B cell (primary cell): ENCODE measurements at regions not wholly inside any gene's neighbourhood (a gene's known extent, or its start where the extent isn't known, plus 50 kb on each side); places are given as distances from the start of the nearest gene placed in this dataset.

Experiments used
- ATAC-seq: fragments of 200-7000 bp; cut with Tn5 transposase; one replicate; pipeline ENCODE4 v1.10.0; 2021; ENCODE audit warnings: low read depth, mild to moderate bottlenecking, moderate number of reproducible peaks, moderate library complexity
- CTCF ChIA-PET: fragments of 350-600 bp; sonication (Branson Sonifier 250); formaldehyde crosslinking; loops from one replicate; lab custom pipeline; 2021; ENCODE audit warnings: antibody characterized with exemption, inconsistent platforms; lab: Charles Lee
- POLR2A ChIA-PET: fragments of 350-600 bp; sonication (Branson Sonifier 250); formaldehyde crosslinking; loops from one replicate; lab custom pipeline; 2021; ENCODE audit warnings: antibody characterized with exemption; lab: Charles Lee
- DNase-seq: peaks from one replicate; pipeline ENCODE4 v3.0.0; 2013
- H2AFZ ChIP-seq: 2 replicates; pipeline ENCODE4 v1.6.1; 2012; ENCODE audit warnings: mild to moderate bottlenecking, low read depth, low read length; ENCODE audit not compliant: insufficient read depth, poor library complexity, severe bottlenecking
- H3K27ac ChIP-seq, 2 donors: 1 replicate in 1 of 2; 2 replicates in 1 of 2; pipeline ENCODE4 v1.5.1; 2012 to 2013; ENCODE audit warnings: low read length in 2 of 2, mild to moderate bottlenecking in 2 of 2, moderate library complexity in 1 of 2
- H3K27me3 ChIP-seq, 4 experiments: fragments of 200-600 bp in 1 of 4; sonication (generic) in 1 of 4; replicated peaks in 1 of 4; 1 replicate in 2 of 4; 2 replicates in 2 of 4; pipeline versions ENCODE4 v1.6.1 to v1.7.0; 2013 to 2016; ENCODE audit warnings: low read length in 3 of 4, mild to moderate bottlenecking in 2 of 4, mixed read lengths in 1 of 4, moderate library complexity in 1 of 4; ENCODE audit not compliant: insufficient read depth in 4 of 4, control insufficient read depth in 3 of 4; ENCODE audit errors: control extremely low read depth in 1 of 4
- H3K36me3 ChIP-seq, 2 experiments: replicated peaks in 1 of 2; 1 replicate in 1 of 2; 2 replicates in 1 of 2; pipeline versions ENCODE4 v1.6.1 to v1.7.1; 2013; ENCODE audit warnings: low read length in 1 of 2; ENCODE audit not compliant: insufficient read depth in 2 of 2, control insufficient read depth in 1 of 2; ENCODE audit errors: control extremely low read depth in 1 of 2, extremely low read depth in 1 of 2
- H3K4me1 ChIP-seq, 2 donors: fragments of 200-600 bp in 1 of 2; sonication (generic) in 1 of 2; 1 replicate in 1 of 2; 2 replicates in 1 of 2; pipeline versions ENCODE4 v1.5.1 to v1.6.1; 2013 to 2017; ENCODE audit warnings: low read length in 2 of 2; ENCODE audit not compliant: control insufficient read depth in 2 of 2, insufficient read depth in 2 of 2
- H3K4me2 ChIP-seq: replicated peaks from 2 replicates; pipeline ENCODE3; 2012; ENCODE audit warnings: mild to moderate bottlenecking, low read depth, low read length; ENCODE audit not compliant: poor library complexity, severe bottlenecking
- H3K4me3 ChIP-seq, 5 experiments: fragments of 200-600 bp in 1 of 5; sonication (generic) in 1 of 5; 1 replicate in 3 of 5; 2 replicates in 2 of 5; pipeline versions ENCODE4 v1.5.1 to v1.7.0; 2011 to 2016; ENCODE audit warnings: low read length in 4 of 5, mild to moderate bottlenecking in 4 of 5, low read depth in 2 of 5, control low read depth in 1 of 5, moderate library complexity in 1 of 5; ENCODE audit not compliant: insufficient read depth in 1 of 5; ENCODE audit errors: control extremely low read depth in 1 of 5, extremely low read depth in 1 of 5
- H3K79me2 ChIP-seq: fragments of 200-600 bp; sonication (generic); one replicate; pipeline ENCODE4 v1.6.0; 2016; ENCODE audit warnings: low read length; ENCODE audit not compliant: control insufficient read depth, insufficient read depth
- H3K9ac ChIP-seq: fragments of 200-600 bp; sonication (generic); 2 replicates; pipeline ENCODE4 v1.6.1; 2017; ENCODE audit warnings: mild to moderate bottlenecking, low read length, moderate library complexity
- H3K9me3 ChIP-seq, 3 donors: one replicate each; pipeline versions ENCODE4 v1.6.1 to v1.7.1; 2013; ENCODE audit warnings: low read length in 2 of 3; ENCODE audit not compliant: control insufficient read depth in 2 of 3, insufficient read depth in 1 of 3; ENCODE audit errors: control extremely low read depth in 1 of 3
- H4K20me1 ChIP-seq: 2 replicates; pipeline ENCODE4 v1.6.0; 2012; ENCODE audit warnings: mild to moderate bottlenecking, low read length; ENCODE audit not compliant: insufficient read depth, control insufficient read depth, poor library complexity, severe bottlenecking
- H3K27ac Mint-ChIP-seq: one replicate; pipeline ENCODE4 v1.8.0; 2021; ENCODE audit warnings: mixed read lengths
- H3K27me3 Mint-ChIP-seq: one replicate; pipeline ENCODE4 v1.8.0; 2021; ENCODE audit warnings: mixed read lengths
- H3K4me1 Mint-ChIP-seq: one replicate; pipeline ENCODE4 v1.8.0; 2021; ENCODE audit warnings: mixed read lengths
- H3K4me3 Mint-ChIP-seq: one replicate; pipeline ENCODE4 v1.8.0; 2021; ENCODE audit warnings: mixed read lengths
- H3K9me3 Mint-ChIP-seq: one replicate; pipeline ENCODE4 v1.8.0; 2022; ENCODE audit warnings: mixed read lengths; ENCODE audit not compliant: insufficient read depth
- EZH2 ChIP-seq: IDR thresholded peaks from 2 replicates; pipeline ENCODE4 v1.6.1; 2012; ENCODE audit warnings: borderline replicate concordance, low read depth, mild to moderate bottlenecking, moderate library complexity, low read length; ENCODE audit not compliant: insufficient read depth, poor library complexity, severe bottlenecking
- WGBS: methylation state at CpG from one replicate; pipeline ENCODE4 v1.1.5; 2013; ENCODE audit warnings: missing lambda C conversion rate; ENCODE audit not compliant: insufficient coverage; 5-methylcytosine and 5-hydroxymethylcytosine counted together
- intact Hi-C: fragments of 100-400 bp; cut with micrococcal nuclease; formaldehyde crosslinking; loops from one replicate; pipeline ENCODE4 v1.10.0; 2022
- TF ChIP-seq, protein P1 (sequence below): fragments of 200-600 bp; IDR thresholded peaks from one replicate; pipeline ENCODE4 v1.8.0; 2022; ENCODE audit warnings: antibody characterized with exemption, mild to moderate bottlenecking

- Mint-ChIP-seq H3K27me3 (peaks cover 3% of the 10 kb centered on the region), H3K4me1 (no peaks in the 10 kb centered on the region), H3K27ac (no peak overlapping the region), H3K4me3 (no peak overlapping the region), H3K9me3 (no peaks in the 10 kb centered on the region)
- DNase-seq (no peak), ATAC-seq (no peak)
- CTCF ChIA-PET = interaction anchor here (0.6 kb wide), 1 partner anchor 1818 kb away, joined by 4 read pairs; no protein-coding TSS in a partner anchor
- POLR2A ChIA-PET = no interaction called here
- intact Hi-C loops = no loop called here
- no peak overlapping the region for H3K4me3 ChIP-seq
- TF ChIP-seq, protein P1, sequence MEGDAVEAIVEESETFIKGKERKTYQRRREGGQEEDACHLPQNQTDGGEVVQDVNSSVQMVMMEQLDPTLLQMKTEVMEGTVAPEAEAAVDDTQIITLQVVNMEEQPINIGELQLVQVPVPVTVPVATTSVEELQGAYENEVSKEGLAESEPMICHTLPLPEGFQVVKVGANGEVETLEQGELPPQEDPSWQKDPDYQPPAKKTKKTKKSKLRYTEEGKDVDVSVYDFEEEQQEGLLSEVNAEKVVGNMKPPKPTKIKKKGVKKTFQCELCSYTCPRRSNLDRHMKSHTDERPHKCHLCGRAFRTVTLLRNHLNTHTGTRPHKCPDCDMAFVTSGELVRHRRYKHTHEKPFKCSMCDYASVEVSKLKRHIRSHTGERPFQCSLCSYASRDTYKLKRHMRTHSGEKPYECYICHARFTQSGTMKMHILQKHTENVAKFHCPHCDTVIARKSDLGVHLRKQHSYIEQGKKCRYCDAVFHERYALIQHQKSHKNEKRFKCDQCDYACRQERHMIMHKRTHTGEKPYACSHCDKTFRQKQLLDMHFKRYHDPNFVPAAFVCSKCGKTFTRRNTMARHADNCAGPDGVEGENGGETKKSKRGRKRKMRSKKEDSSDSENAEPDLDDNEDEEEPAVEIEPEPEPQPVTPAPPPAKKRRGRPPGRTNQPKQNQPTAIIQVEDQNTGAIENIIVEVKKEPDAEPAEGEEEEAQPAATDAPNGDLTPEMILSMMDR = no peak
- no peak for TF ChIP-seq EZH2
- 88% methylated on average over 21 of the region's 21 CpGs for WGBS
- no peak overlapping the region for H2AFZ ChIP-seq
- H3K9me3 ChIP-seq = peaks cover 0 to 15% (median 0%) of the 10 kb centered on the region in 3 donors
- no peaks in the 10 kb centered on the region for H3K27me3 ChIP-seq
- no peaks in the 10 kb centered on the region for H3K79me2 ChIP-seq
- H3K9ac ChIP-seq = no peak overlapping the region
- H4K20me1 ChIP-seq = no peaks in the 10 kb centered on the region
- H3K36me3 ChIP-seq = no peaks in the 10 kb centered on the region
- no peak overlapping the region for H3K27ac ChIP-seq
- no peaks in the 10 kb centered on the region for H3K4me1 ChIP-seq
- H3K4me2 ChIP-seq = no peak overlapping the region
These were observed 58.1 kb upstream of the ZNF354A start for GRCh38 chr5:178788381-178789085.

DNA sequence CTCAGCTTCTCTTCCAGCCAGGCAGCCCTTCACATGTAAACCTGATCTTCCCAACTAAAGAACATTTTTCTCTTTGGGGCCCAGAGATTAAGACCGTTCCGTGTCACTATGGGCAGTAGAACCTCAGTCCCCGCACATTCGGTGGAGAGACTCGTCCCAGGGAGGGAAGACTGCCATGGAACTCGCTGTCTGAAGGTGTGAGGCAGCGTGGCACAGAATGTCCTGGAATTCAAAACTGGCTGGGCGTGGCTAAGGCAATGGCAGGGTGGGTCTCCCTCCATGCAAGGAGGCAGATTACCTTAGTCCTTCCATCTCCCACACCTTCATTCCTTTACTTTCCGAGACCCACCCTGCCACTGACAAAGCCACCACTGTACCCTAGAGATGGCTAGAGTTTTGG lies 57.4 kb upstream of the ZNF354A start:
- peaks cover 0 to 9% (median 0%) of the 10 kb centered on the region in 3 donors for H3K9me3 ChIP-seq
- no peak for TF ChIP-seq EZH2
- TF ChIP-seq, protein P1 = no peak
- Mint-ChIP-seq H3K4me3 (no peak overlapping the region), H3K4me1 (no peaks in the 10 kb centered on the region), H3K9me3 (no peaks in the 10 kb centered on the region), H3K27me3 (peaks cover 3% of the 10 kb centered on the region), H3K27ac (no peak overlapping the region)
- no peaks in the 10 kb centered on the region for H3K27me3 ChIP-seq
- ChIA-PET CTCF (interaction anchor here (0.6 kb wide), 1 partner anchor 1819 kb away, joined by 4 read pairs; no protein-coding TSS in a partner anchor), POLR2A (no interaction called here)
- H3K4me1 ChIP-seq = no peaks in the 10 kb centered on the region
- no peak for ATAC-seq
- intact Hi-C loops = no loop called here
- WGBS = 89% methylated on average over 7 of the region's 9 CpGs
- H3K79me2 ChIP-seq = no peaks in the 10 kb centered on the region
- H3K9ac ChIP-seq = no peak overlapping the region
- H3K4me2 ChIP-seq = no peak overlapping the region
- no peak for DNase-seq
- H2AFZ ChIP-seq = no peak overlapping the region
- H4K20me1 ChIP-seq = no peaks in the 10 kb centered on the region
- no peak overlapping the region for H3K4me3 ChIP-seq
- no peak overlapping the region for H3K27ac ChIP-seq
- H3K36me3 ChIP-seq = no peaks in the 10 kb centered on the region
